AG04450 (cell line): ENCODE measurements at regions not wholly inside any gene's neighbourhood (a gene's known extent, or its start where the extent isn't known, plus 50 kb on each side); places are given as distances from the start of the nearest gene placed in this dataset.

Experiments
- CTCF ChIA-PET: fragments of 300-600, 350-600 bp; formaldehyde crosslinking; extraction: SDS; loops from one replicate; lab custom pipeline; 2022; ENCODE audit warnings: antibody characterized with exemption, inconsistent platforms; lab: Charles Lee
- POLR2A ChIA-PET: fragments of 350-600 bp; formaldehyde crosslinking; extraction: SDS; loops from one replicate; lab custom pipeline; 2021; ENCODE audit warnings: antibody characterized with exemption, inconsistent platforms; lab: Yijun Ruan, JAX
- DNase-seq: peaks from one replicate; pipeline ENCODE4 v3.0.0-alpha.2; 2011; ENCODE audit warnings: low read depth, low spot score
- H3K27ac ChIP-seq: one replicate; pipeline ENCODE4 v1.5.1; 2012; ENCODE audit warnings: low read depth, low read length, control low read depth
- H3K27me3 ChIP-seq: one replicate; pipeline ENCODE4 v1.6.0; 2012; ENCODE audit warnings: low read length; ENCODE audit not compliant: control insufficient read depth, insufficient read depth
- H3K4me3 ChIP-seq: 2 replicates; pipeline ENCODE4 v1.5.1; 2011; ENCODE audit warnings: mild to moderate bottlenecking, low read depth, low read length, control low read depth
- H3K9me3 ChIP-seq: 2 replicates; pipeline ENCODE4 v1.5.1; 2012; ENCODE audit warnings: low read length; ENCODE audit not compliant: control insufficient read depth, insufficient read depth
- CTCF ChIP-seq: IDR thresholded peaks from 2 replicates; pipeline ENCODE4 v1.5.1; 2011; ENCODE audit warnings: low read depth, low read length, control low read depth, inconsistent platforms

- no peaks in the 10 kb centered on the region for H3K27me3 ChIP-seq
- H3K4me3 ChIP-seq = no peak overlapping the region
- DNase-seq = no peak
- no peak overlapping the region for H3K27ac ChIP-seq
- no peak for TF ChIP-seq CTCF
- CTCF ChIA-PET = interaction anchor here (2.2 kb wide), 1 partner anchor 174 kb away, joined by 4 read pairs; no protein-coding TSS in a partner anchor
- POLR2A ChIA-PET = interaction anchor here (1.0 kb wide), 1 partner anchor 51 kb away, joined by 5 read pairs; no protein-coding TSS in a partner anchor
- H3K9me3 ChIP-seq = no peaks in the 10 kb centered on the region; the same call in 1 of the 2 replicates
Measured at GRCh38 chr13:49844181-49844580, 51.7 kb upstream of the KPNA3 start.
